Ammon's horn (tissue), 1 donor: ENCODE measurements at regions not wholly inside any gene's neighbourhood (a gene's known extent, or its start where the extent isn't known, plus 50 kb on each side); places are given as distances from the start of the nearest gene placed in this dataset.

Experiments used
- DNase-seq: peaks from one replicate; pipeline ENCODE4 v3.0.0-alpha.2; 2016; ENCODE audit warnings: low spot score

DNA sequence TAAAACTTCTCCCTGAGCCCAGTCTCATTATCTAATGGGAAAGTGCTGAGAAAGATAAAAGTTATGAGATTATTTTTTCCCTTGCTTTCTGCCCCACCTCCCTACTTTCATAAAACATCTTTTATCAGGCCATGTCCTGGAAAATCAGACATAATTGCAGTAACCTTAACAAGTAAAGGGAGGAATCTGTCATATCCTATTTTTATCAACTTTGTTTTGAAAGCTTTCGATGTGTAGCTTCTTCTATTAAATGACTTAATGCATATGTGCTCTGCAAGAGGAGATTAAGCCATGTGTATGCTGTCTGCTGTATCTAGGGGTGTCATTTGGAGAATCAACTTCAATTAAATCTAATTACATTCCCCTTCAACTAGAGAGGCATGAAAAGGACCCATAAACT is 408.9 kb downstream of the CBLN4 start:
- no peak for DNase-seq

GRCh38 chr20:55592866-55593265 is 412.5 kb downstream of the CBLN4 start:
- DNase-seq = no peak

- DNase-seq = no peak
These were observed 418.7 kb downstream of the CBLN4 start for GRCh38 chr20:55586610-55587009.

GRCh38 chr20:55584964-55585363 is 420.4 kb downstream of the CBLN4 start:
- DNase-seq = no peak

DNA sequence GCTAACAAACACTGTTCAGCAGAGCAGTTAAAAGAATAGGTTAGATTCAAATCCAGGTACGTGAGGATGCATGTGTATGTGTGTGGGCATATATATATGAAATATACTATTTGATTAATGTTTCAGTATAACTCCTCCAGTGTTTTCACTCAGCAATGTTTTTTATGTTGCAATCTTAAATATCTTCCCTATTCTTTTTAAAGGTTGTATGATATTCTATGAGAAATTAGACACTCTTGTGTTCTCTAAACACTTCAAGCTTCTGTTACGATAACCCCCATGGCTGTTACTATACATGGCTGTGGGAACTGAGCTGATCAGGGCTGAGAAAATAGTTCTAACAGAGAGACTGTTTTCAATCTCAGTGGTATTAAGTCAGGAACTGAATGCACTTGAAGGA is 421.0 kb downstream of the CBLN4 start:
- DNase-seq = no peak

- DNase-seq = no peak
These were observed 422.3 kb downstream of the CBLN4 start for GRCh38 chr20:55583036-55583435.

DNA sequence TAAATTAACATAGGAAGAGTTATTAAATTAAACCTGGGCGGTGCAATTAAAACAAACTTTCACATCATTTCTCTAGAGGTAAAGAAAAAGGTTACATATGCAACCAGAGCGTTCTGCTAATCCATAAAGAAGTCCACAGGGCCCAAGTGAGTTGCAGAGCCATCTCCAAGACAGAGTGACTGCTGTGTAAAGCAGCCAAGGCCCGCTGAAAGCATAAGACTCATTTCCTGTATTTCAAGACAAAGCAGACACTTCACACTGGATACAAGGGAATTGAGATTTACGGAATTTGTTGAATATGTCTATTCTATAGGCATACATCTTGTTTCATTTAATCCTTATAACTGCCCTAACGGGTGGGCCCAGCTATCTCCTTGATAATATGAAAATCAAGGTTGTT is 422.8 kb downstream of the CBLN4 start:
- no peak for DNase-seq

- no peak for DNase-seq
These were observed 423.8 kb downstream of the CBLN4 start for GRCh38 chr20:55581519-55581918.

DNA sequence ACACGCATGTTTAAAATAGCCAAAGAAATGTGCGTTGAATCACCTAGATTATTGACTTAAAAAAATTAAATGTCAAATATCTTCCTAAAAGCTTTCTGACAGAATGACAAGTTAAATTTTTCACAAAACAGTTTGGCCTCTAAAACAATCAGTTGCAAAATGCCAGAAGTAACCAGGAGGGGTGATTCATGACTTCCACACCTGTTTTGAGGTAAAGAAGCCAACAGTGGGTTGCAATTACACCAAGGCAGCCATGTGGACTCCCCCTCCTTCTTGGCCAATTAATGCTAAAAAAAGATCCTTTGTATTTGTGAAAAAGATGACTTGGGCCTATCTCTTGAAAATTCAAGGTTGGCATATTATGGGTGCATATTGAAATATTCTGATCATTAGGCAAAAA is 424.8 kb downstream of the CBLN4 start:
- no peak for DNase-seq

DNA sequence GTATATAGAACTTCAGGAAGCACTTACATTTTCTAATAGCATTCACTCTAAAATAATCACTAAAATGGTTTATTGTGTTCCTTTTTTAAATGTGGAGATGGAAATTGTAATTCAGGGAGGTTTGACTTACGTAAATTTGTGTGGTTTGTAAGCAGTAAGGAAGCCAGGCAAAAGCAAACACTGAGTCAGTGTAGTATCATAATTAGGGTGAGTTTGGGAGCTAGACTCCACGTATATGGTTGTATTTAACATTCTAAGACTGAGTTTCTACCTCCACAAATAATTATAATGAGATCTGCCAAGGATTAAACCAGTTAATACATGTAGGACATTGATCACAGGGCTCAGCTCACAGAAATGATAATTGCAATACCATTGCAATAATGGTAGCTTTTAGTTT is 425.5 kb downstream of the CBLN4 start:
- DNase-seq = no peak

DNA sequence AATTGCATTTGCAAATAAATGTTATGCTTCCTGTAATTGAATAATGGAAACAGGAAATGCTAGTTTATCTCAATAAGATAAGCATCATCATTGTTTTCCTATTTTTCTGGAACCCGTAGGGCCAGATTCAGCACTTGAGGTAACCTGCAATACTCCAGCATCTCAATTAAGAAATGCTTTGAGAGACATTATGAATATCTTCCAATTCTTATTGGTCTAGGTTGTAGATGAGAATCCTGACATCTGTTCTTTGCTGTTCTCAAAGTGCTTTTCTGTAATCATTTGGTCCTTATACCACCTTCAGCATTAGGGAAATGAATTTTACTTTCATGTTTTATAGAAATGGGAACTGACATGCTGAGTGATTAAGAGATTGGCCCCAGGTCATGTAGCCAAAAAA is 428.3 kb downstream of the CBLN4 start:
- DNase-seq = no peak

GRCh38 chr20:55569084-55569483 is 436.2 kb downstream of the CBLN4 start:
- no peak for DNase-seq

- DNase-seq = no peak
These were observed 437.5 kb downstream of the CBLN4 start for GRCh38 chr20:55567826-55568225.

DNA sequence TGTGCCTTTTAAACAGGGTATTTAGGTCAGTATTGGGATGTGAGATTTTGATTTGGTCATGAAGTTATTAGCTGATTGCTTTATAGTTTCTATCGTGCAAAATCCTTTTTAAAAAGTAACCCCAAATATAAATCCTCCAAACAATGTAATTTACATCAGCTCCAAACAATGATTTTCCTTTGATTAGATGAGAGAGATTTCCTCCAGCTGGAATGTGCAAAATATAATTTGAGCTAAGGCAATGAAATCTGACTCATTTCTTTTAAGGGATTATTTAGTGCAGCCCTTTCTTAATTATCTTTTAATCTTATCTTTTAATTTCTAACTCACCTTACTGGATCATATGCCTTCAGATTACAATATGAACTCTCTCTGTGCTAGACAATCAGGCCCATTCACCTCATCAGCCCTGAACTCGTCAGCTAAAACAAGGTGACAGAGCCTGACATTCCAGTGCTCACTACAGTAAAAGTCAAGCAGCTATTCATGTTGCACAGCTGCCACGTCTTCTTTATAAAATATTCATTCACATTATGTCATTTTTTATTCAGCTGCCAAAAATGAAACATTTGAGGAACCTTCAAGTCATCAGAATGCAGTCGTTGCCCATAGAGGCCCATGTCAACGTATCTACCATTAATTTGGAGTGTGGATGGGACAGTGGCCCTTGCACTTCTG is 440.1 kb downstream of the CBLN4 start:
- DNase-seq = no peak

DNA sequence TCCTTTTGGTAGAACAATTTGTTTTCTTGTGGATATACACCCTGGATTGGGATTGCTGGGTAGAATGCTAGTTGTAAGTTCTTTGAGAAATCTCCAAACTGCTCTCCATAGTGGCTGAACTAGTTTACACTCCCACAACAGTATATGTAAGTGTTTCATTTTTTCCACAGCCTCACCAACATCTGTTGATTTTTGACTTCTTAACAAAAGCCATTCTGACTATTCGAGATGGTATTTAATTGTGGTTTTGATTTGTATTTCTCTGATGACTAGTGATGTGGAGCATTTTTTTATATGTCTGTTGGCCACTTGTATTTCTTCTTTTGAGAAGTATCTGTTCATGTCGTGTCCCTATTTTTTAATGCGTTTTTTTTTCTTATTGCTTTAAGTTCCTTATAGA is 444.1 kb downstream of the CBLN4 start:
- no peak for DNase-seq

DNA sequence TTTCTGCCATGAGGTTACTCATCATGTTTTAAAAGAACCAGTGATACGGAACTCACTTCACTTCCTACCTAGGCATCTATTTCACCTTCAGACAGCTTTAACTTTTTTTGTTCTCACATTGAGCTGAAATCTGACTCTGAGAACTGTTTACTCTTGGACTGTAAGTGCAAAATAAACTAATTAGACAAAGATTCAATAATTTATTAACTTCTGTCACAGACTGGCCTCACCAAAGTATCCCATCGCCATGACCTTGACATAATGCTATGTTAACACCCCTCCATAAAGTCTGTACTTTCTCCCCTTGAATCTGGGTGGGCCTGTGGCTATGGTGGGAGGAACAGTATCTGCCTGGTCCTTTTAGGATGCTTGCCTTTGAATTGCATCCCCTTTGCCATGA is 448.1 kb downstream of the CBLN4 start:
- no peak for DNase-seq

GRCh38 chr20:55555075-55555650 is 450.2 kb downstream of the CBLN4 start:
- DNase-seq = no peak

DNA sequence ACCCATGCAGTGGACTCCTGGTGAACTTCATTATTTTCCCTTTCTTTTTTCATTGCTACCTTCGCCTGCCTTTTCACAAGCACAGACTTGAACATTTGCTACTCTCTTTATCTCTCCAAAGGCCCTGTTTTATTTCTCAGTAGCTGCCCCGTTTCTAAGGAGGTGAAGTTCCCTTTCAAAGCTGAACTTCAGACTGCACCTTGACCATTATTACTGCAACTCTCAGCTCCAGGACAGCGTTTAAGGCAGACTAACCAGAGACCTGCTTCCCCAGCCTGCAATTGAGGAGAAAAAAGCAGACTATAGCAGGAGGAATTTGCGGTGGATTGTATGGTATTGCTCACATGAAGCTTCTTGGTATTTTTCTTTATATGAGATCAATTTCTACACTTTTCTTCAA is 460.7 kb downstream of the CBLN4 start:
- DNase-seq = no peak

DNA sequence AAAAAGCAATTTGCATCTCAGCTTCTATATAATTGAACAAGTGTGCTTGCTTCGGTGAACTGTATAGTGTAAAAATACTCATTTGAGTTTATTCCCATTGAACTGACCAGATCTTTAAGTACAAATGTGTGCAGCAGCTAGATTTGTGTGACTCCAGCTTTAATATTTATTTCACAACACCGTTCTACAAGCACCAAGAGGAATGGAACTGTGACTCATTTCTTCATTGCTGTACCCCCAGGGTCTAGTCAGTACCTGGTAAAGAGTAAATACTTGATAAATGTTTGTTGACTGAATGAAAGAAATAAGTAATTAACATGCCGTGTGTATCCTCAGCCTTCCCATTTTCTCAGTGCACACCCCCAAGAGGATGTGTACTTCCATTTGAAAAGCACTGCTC is 464.8 kb downstream of the CBLN4 start:
- no peak for DNase-seq

- DNase-seq = no peak
These were observed 465.3 kb downstream of the CBLN4 start for GRCh38 chr20:55540013-55540412.

DNA sequence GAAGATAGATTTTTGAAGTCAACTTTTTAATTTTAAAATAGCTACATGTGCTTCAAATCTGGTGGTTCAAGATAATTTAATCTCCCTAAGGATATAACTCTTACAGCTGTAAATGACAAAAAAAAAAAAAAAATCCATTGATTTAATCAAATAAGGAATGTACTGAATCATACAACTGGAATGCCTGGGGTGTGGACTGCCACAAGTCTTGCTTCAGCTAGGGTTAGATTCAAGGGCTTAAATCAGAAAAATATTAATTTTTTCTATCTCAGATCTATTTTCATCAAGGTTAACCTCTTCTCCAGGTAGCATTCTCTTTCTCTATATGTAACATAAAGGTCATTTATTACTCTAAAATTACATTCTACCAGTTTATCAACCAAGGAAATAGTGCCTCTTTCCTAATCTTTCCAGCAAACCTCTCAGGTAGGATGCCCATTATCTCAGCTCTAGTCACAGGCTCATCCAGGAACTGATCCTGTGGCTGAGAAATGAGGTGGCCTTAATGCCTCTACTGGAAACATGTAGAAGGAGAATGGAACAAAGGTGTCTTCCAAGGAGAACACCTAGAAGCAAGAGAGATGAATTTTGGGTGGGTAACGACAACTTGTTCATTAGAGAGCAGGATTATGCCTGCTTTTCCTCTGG is 466.9 kb downstream of the CBLN4 start:
- DNase-seq = no peak

- no peak for DNase-seq
These were observed 470.0 kb downstream of the CBLN4 start for GRCh38 chr20:55535366-55535765.

GRCh38 chr20:55533632-55534031 is 471.7 kb downstream of the CBLN4 start:
- DNase-seq = no peak

DNA sequence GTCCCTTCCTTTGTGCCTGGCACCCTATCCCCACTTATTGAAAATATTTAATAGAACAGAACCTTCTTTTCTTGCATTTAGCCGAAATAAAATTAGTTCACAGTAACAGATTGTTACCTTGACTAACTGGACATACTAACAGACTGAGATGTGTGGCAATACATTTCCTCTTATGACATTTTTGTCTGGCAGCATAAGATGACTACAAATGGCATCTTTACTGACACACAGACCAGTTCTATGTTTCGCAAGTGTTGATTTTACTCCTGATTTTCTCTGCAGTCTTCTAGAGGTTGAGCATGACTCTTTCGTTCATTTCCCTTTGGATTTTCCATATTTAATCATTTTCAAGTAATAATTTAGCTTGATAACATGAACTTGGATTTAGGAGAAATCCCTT is 474.6 kb downstream of the CBLN4 start:
- no peak for DNase-seq
